ENCODE measurements at regions not wholly inside any gene's neighbourhood (a gene's known extent, or its start where the extent isn't known, plus 50 kb on each side); places are given as distances from the start of the nearest gene placed in this dataset.

DNA sequence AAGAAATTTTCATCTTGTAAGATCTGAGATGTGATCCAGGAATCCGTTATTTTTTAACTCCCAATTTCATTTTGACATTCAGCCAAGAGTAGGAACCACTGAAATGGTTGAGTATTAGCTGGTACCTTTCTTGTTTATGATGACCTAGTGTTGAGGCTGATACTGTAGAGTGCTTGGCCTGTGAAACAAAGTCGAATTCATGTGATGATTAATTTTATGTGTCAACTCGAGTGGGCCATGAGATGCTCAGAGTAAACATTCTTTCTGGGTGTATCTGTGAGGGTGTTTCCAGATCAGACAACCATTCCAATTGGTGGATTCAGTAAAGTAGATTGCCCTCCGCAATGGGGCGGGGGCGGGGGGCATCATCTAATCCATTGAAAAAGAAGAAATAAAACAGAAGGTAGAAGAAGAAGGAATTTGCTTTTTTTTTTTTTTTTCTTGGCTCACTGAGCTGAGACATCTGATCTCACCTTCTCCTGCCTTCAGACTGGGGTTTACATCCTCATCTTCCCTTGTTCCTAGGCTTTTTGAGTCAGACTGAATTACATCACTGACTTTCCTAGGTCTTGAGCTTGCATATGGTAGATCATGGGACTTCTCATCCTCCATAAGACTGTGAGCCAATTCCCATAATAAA, 264.6 kb upstream of the KCNJ16 start:
- TF ChIP-seq, protein P1, sequence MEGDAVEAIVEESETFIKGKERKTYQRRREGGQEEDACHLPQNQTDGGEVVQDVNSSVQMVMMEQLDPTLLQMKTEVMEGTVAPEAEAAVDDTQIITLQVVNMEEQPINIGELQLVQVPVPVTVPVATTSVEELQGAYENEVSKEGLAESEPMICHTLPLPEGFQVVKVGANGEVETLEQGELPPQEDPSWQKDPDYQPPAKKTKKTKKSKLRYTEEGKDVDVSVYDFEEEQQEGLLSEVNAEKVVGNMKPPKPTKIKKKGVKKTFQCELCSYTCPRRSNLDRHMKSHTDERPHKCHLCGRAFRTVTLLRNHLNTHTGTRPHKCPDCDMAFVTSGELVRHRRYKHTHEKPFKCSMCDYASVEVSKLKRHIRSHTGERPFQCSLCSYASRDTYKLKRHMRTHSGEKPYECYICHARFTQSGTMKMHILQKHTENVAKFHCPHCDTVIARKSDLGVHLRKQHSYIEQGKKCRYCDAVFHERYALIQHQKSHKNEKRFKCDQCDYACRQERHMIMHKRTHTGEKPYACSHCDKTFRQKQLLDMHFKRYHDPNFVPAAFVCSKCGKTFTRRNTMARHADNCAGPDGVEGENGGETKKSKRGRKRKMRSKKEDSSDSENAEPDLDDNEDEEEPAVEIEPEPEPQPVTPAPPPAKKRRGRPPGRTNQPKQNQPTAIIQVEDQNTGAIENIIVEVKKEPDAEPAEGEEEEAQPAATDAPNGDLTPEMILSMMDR (IDR thresholded peaks at IDR 0.05; ENCODE audit: low read depth, low read length), result no peak
- TF ChIP-seq EZH2phosphoT487 (IDR thresholded peaks at IDR 0.05; ENCODE audit: low read depth), result no peak
